ENCODE measurements at regions not wholly inside any gene's neighbourhood (a gene's known extent, or its start where the extent isn't known, plus 50 kb on each side); places are given as distances from the start of the nearest gene placed in this dataset.

- no peak for DNase-seq (ENCODE audit: extremely low spot score)
- TF ChIP-seq CTCF (IDR thresholded peaks at IDR 0.05; ENCODE audit: control extremely low read depth, extremely low read depth, low read depth, missing control alignments) = no peak
- ChIA-PET POLR2A (no interaction called here), CTCF (interaction anchor here (2.8 kb wide), 1 partner anchor 9 kb away, joined by 8 read pairs; no protein-coding TSS in a partner anchor)
Observed at GRCh38 chrX:15151267-15152186, 118.4 kb downstream of the ASB9 start.

- POLR2A ChIA-PET = no interaction called here
- CTCF ChIA-PET = no interaction called here
- no peak for TF ChIP-seq CTCF (IDR thresholded peaks at IDR 0.05; ENCODE audit: control extremely low read depth, extremely low read depth, low read depth, missing control alignments)
- no peak for DNase-seq (ENCODE audit: extremely low spot score)
Observed at GRCh38 chrX:15150586-15150985, 119.3 kb downstream of the ASB9 start.

GRCh38 chrX:15146515-15146914 lies 123.4 kb downstream of the ASB9 start:
- no peak for DNase-seq (ENCODE audit: extremely low spot score)
- ChIA-PET CTCF (no interaction called here), POLR2A (no interaction called here)
- no peak for TF ChIP-seq CTCF (IDR thresholded peaks at IDR 0.05; ENCODE audit: control extremely low read depth, extremely low read depth, low read depth, missing control alignments)

- no peak for DNase-seq (ENCODE audit: extremely low spot score)
- no peak for TF ChIP-seq CTCF (IDR thresholded peaks at IDR 0.05; ENCODE audit: control extremely low read depth, extremely low read depth, low read depth, missing control alignments)
- ChIA-PET CTCF (interaction anchor here (0.7 to 2.0 kb wide), 14 partner anchors 9 to 1105 kb away, joined by 3 to 6 read pairs (median 3); no protein-coding TSS in a partner anchor), POLR2A (no interaction called here)
Observed at GRCh38 chrX:15143825-15144121, 126.1 kb downstream of the ASB9 start.

- TF ChIP-seq CTCF (IDR thresholded peaks at IDR 0.05; ENCODE audit: control extremely low read depth, extremely low read depth, low read depth, missing control alignments) = peak; percentile 68
- ChIA-PET CTCF (interaction anchor here (0.7 to 2.0 kb wide), 16 partner anchors 9 to 1104 kb away, joined by 3 to 8 read pairs (median 3); no protein-coding TSS in a partner anchor), POLR2A (no interaction called here)
- peak; percentile 32 for DNase-seq (ENCODE audit: extremely low spot score)
Observed at GRCh38 chrX:15143050-15143824, 126.6 kb downstream of the ASB9 start.

- no peak for TF ChIP-seq CTCF (IDR thresholded peaks at IDR 0.05; ENCODE audit: control extremely low read depth, extremely low read depth, low read depth, missing control alignments)
- ChIA-PET CTCF (interaction anchor here (1.1 to 2.0 kb wide), 4 partner anchors 11 to 58 kb away, joined by 3 to 8 read pairs (median 4); no protein-coding TSS in a partner anchor), POLR2A (no interaction called here)
- no peak for DNase-seq (ENCODE audit: extremely low spot score)
Observed at GRCh38 chrX:15142084-15142715, 127.7 kb downstream of the ASB9 start.
